Stimulated activated CD4-positive, alpha-beta T cell treated with anti-CD3 and anti-CD28 coated beads, Interleukin-15, amount 100 ng/mL, for 1 hour (primary cell): ENCODE measurements at regions not wholly inside any gene's neighbourhood (a gene's known extent, or its start where the extent isn't known, plus 50 kb on each side); places are given as distances from the start of the nearest gene placed in this dataset.

Source experiments
- DNase-seq, 2 donors: peaks; one replicate each; pipeline ENCODE4 v3.0.0-alpha.2; 2020; ENCODE audit warnings: low read depth in 1 of 2, low spot score in 1 of 2

- no peak for DNase-seq
These were observed 263.6 kb downstream of the TBL1XR1 start for GRCh38 chr3:176933704-176934103.

GRCh38 chr3:176932433-176932832 is 264.8 kb downstream of the TBL1XR1 start:
- DNase-seq: no peak

- no peak for DNase-seq
These were observed 265.3 kb downstream of the TBL1XR1 start for GRCh38 chr3:176931991-176932390.

GRCh38 chr3:176930942-176931341 is 266.3 kb downstream of the TBL1XR1 start:
- no peak for DNase-seq

GRCh38 chr3:176928582-176928931 is 268.7 kb downstream of the TBL1XR1 start:
- DNase-seq: no peak

- DNase-seq: no peak
These were observed 269.3 kb downstream of the TBL1XR1 start for GRCh38 chr3:176927706-176928581.

GRCh38 chr3:176927280-176927679 is 270.0 kb downstream of the TBL1XR1 start:
- DNase-seq: no peak

- no peak for DNase-seq
These were observed 270.6 kb downstream of the TBL1XR1 start for GRCh38 chr3:176926688-176927087.

GRCh38 chr3:176926034-176926433 is 271.2 kb downstream of the TBL1XR1 start:
- DNase-seq: no peak

GRCh38 chr3:176920766-176921160 is 276.5 kb downstream of the TBL1XR1 start:
- no peak for DNase-seq

GRCh38 chr3:176919836-176920765 is 277.2 kb downstream of the TBL1XR1 start:
- no peak for DNase-seq

GRCh38 chr3:176916777-176917176 is 280.5 kb downstream of the TBL1XR1 start:
- no peak for DNase-seq

GRCh38 chr3:176914764-176915163 is 282.5 kb downstream of the TBL1XR1 start:
- DNase-seq: no peak

- no peak for DNase-seq
These were observed 285.7 kb downstream of the TBL1XR1 start for GRCh38 chr3:176911579-176911978.

- no peak for DNase-seq
These were observed 288.2 kb downstream of the TBL1XR1 start for GRCh38 chr3:176909044-176909443.

- DNase-seq: no peak
These were observed 291.0 kb downstream of the TBL1XR1 start for GRCh38 chr3:176906046-176906905.

- no peak for DNase-seq
These were observed 292.0 kb downstream of the TBL1XR1 start for GRCh38 chr3:176905331-176905730.

GRCh38 chr3:176904506-176904905 is 292.8 kb downstream of the TBL1XR1 start:
- no peak for DNase-seq

- no peak for DNase-seq
These were observed 300.6 kb downstream of the TBL1XR1 start for GRCh38 chr3:176896640-176897039.

GRCh38 chr3:176896165-176896564 is 301.1 kb downstream of the TBL1XR1 start:
- DNase-seq: no peak

GRCh38 chr3:176879710-176880109 is 317.6 kb downstream of the TBL1XR1 start:
- DNase-seq: no peak
